ENCODE measurements at regions not wholly inside any gene's neighbourhood (a gene's known extent, or its start where the extent isn't known, plus 50 kb on each side); places are given as distances from the start of the nearest gene placed in this dataset.
A peak's percentile ranks its signal among the peaks of the same experiment; 100 is the strongest.
"Not testable (repeated sequence)": the region's sequence is repeated elsewhere in the genome, so short reads cannot be mapped to it uniquely, and the experiment has no call there.

- DNase-seq = no peak
These were observed 1368.7 kb downstream of the UQCRFS1 start for GRCh38 chr19:27844261-27844660.

GRCh38 chr19:27843861-27844260 lies 1369.1 kb downstream of the UQCRFS1 start:
- DNase-seq = no peak

GRCh38 chr19:27833031-27833430 lies 1379.9 kb downstream of the UQCRFS1 start:
- no peak for DNase-seq

- no peak for DNase-seq
These were observed 1384.1 kb downstream of the UQCRFS1 start for GRCh38 chr19:27828829-27829228.

GRCh38 chr19:27824108-27824507 lies 1388.8 kb downstream of the UQCRFS1 start:
- no peak for DNase-seq

- no peak for DNase-seq
These were observed 1390.6 kb downstream of the UQCRFS1 start for GRCh38 chr19:27822336-27822735.

- no peak for DNase-seq
These were observed 1391.4 kb downstream of the UQCRFS1 start for GRCh38 chr19:27821418-27822018.

- DNase-seq = no peak
These were observed 1397.0 kb downstream of the UQCRFS1 start for GRCh38 chr19:27815985-27816384.

- not testable (repeated sequence) for DNase-seq
These were observed 1398.1 kb downstream of the UQCRFS1 start for GRCh38 chr19:27814834-27815233.

GRCh38 chr19:27814274-27814673 lies 1398.7 kb downstream of the UQCRFS1 start:
- DNase-seq = not testable (repeated sequence)

GRCh38 chr19:27806471-27807070 lies 1406.4 kb downstream of the UQCRFS1 start:
- DNase-seq = no peak

- no peak for DNase-seq
These were observed 1407.1 kb downstream of the UQCRFS1 start for GRCh38 chr19:27805848-27806247.

GRCh38 chr19:27802293-27802692 lies 1410.7 kb downstream of the UQCRFS1 start:
- not testable (repeated sequence) for DNase-seq

- no peak for DNase-seq
These were observed 1416.4 kb downstream of the UQCRFS1 start for GRCh38 chr19:27796540-27796939.

GRCh38 chr19:27796073-27796472 lies 1416.9 kb downstream of the UQCRFS1 start:
- no peak for DNase-seq

GRCh38 chr19:27795369-27795768 lies 1417.6 kb downstream of the UQCRFS1 start:
- DNase-seq = no peak

- no peak for DNase-seq
These were observed 1418.4 kb downstream of the UQCRFS1 start for GRCh38 chr19:27794494-27795042.

- DNase-seq = peak; percentile 97
These were observed 1419.1 kb downstream of the UQCRFS1 start for GRCh38 chr19:27793644-27794493.

- peak; percentile 90 for DNase-seq
These were observed 1419.8 kb downstream of the UQCRFS1 start for GRCh38 chr19:27793128-27793643.

- DNase-seq = no peak
These were observed 1420.3 kb downstream of the UQCRFS1 start for GRCh38 chr19:27792576-27793127.

GRCh38 chr19:27780367-27781075 lies 1432.4 kb downstream of the UQCRFS1 start:
- no peak for DNase-seq

GRCh38 chr19:27779954-27780353 lies 1433.0 kb downstream of the UQCRFS1 start:
- DNase-seq = no peak

Measured in activated CD4-positive, alpha-beta T cell treated with anti-CD3 and anti-CD28 coated beads, Interleukin-10, Interleukin-2, amounts not matched to agents 100 ng/mL and 50 ng/mL, durations not matched to agents 16 hours and 8 hours (primary cell).